NCI-H2107 treated with DMSO at 0.1 percent for 48 hours (cell line): ENCODE measurements at regions not wholly inside any gene's neighbourhood (a gene's known extent, or its start where the extent isn't known, plus 50 kb on each side); places are given as distances from the start of the nearest gene placed in this dataset.
A peak's percentile ranks its signal among the peaks of the same experiment; 100 is the strongest.

Experiments
- DNase-seq: peaks from one replicate; lab custom pipeline; 2025; ENCODE audit not compliant: unreplicated experiment; lab: John Stamatoyannopoulos, UW

DNA sequence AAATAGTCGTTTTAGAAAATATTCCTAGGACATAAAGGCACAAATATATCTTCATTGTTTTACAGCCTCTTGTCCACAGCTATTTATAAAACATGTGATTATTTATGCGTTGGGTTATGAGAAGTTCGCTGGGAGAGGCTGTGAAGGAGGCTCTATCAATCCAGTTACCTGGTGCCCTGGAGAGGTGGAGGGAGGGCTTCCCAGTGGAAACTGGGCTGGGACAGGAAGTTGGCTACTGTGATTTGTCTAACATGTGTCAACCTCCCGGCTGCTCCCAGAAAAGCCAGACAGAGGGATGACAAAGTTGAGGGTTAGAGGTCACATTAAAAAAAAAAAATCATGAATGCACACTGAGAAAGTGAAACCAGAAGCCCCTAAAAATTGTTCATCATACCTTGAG, 346.5 kb downstream of the ZNF536 start:
- DNase-seq: no peak

DNA sequence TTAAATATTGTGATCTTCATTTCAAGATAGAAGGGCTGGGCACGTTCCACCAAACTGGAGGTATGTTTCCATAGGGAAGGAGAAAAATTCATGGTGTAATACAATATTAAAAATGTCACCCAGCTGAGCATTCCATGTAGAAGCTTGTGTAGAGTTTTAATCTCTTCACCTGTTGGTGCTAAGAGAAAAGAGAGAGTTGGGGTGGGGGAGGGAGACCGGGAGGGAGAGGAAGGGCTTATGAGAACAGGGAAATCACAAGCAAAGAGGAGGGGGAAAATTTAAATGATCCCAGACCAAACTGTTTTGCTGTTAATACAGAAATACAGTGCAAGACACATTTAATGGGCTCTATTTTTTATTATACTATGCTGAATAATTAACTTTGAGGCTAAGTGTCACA, 345.8 kb downstream of the ZNF536 start:
- no peak for DNase-seq

DNA sequence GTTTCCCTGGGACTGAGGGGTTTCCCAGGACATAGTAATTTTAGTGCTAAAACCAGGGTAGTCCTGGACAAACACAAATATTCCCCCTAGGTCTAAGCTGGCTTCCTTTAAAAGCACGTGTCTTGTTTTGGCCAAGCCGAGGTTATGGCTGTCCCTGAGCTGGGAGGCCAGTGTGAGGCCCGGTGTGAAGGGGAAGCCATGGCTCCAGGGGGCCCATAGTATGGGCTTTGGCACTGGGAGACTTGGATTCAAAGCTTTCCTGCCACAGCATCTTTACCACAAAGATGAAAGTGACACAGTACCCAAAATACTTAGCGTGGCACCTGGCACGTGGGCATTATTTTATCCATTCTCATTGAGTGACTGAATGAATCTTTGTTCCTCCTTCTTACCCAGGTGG, 345.2 kb downstream of the ZNF536 start:
- DNase-seq: no peak

GRCh38 chr19:30712431-30713337, 340.5 kb downstream of the ZNF536 start:
- no peak for DNase-seq

DNA sequence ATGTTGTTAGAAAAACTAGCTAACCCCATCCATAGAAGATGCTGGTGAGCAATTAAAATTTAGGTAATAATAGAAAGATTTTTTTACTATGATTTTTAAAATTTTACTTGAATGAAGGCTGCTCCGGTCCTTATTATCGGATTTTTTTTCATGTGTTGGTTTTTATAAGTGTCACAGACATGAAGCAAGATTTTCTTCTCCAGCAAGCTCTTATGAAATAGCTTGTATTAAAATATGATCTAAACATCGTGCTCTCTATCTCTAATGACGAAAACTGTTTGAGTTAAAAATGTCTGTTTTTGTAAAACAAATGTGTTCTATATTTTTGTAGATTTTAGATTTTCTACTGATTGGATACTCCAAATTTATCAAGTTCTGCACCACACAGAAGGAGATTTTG, 339.6 kb downstream of the ZNF536 start:
- DNase-seq: no peak

DNA sequence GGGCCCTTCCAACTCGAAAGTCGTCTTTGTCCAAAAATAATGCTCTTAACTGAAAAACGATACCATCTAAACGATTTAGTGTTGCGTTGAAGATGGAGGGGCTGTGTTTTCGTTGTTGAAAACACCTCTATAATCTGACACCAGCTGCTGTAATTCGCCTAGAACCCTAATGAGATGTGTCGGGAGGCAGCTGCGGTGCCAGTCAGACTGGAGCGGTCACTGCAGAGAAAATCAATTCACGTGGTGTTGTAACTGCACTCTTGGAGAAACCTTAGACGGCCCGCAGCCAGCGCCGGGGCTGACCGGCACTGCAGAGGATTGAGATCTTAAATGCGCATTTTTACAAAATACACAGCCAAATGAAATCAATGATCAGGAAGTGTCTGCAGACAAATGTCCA, 339.1 kb downstream of the ZNF536 start:
- DNase-seq: peak; percentile 50

DNA sequence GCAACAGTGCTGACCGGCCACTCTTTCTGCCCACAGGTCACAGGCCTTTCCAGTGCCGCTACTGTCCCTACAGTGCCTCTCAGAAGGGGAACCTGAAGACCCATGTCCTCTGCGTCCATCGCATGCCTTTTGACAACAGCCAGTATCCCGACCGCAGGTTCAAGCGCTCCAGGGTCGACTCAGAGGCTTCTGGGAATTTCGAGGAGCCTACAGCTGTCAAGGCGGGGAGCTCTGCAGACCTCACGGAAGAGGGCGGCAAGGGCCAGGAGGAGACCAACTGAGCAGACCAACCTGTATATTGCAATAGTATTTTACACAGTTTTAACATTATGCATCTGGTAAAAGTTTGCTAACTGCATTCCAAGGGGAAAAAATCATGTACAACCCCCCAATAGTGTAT, 338.5 kb downstream of the ZNF536 start:
- DNase-seq: peak; percentile 24

GRCh38 chr19:30708416-30709178, 336.4 kb downstream of the ZNF536 start:
- no peak for DNase-seq

- DNase-seq: no peak
Observed at GRCh38 chr19:30704771-30705330, 332.7 kb downstream of the ZNF536 start.

DNA sequence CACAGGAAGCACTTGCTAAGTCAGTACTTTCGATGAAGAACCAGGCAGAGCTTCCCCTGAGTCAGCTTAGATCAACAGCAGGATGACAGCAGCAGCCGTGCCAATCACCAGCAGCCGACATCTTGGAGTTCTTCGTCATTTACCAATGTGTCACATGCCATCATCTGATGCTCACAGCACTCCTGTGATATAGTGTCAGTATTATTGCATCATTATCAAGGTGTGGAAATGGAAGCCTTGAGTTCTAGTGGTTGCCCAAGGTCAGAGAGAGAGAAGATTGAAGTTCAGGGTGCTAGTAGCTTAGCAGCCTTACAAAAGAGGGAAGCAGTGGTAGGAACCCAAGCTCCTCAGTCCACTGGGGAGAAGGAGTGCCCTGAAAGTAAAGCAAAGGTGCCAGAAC, 331.5 kb downstream of the ZNF536 start:
- DNase-seq: no peak

- DNase-seq: no peak
Observed at GRCh38 chr19:30701178-30701577, 329.0 kb downstream of the ZNF536 start.

- no peak for DNase-seq
Observed at GRCh38 chr19:30699871-30700280, 327.7 kb downstream of the ZNF536 start.

- DNase-seq: no peak
Observed at GRCh38 chr19:30696514-30696913, 324.3 kb downstream of the ZNF536 start.

DNA sequence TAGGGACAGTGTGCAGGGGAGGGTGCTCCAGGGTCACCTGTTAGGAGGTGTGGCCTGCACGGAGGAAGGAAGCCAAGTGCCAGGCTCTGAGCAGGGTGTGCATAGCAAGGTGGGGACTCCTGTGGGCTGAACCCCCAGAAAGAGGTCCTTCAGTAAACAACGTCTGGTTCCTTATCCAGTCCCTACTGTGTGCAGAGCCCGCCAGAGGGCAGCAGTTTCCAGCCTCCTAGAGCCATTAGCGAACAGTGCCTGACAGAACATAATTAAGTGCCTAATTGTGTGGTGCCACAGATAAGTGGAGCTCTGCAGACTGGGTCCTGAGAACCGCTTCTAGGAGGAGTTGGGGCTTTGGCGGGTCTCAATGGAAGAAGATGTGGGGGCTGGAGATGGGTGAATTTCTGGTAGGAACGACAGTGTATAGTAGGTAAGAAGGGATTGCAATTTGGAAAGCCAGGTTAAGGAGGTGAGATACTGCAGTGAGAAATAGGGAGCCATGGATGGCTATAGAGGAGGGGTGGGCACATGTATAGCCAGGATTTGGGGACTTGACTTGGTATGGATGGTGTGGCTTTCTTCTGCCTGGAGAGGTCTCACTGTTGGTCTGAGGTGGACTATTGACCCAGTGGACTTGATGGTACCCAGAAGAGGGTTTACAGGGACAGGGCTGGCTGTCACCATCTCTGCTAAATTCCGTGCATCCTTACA, 323.1 kb downstream of the ZNF536 start:
- no peak for DNase-seq

DNA sequence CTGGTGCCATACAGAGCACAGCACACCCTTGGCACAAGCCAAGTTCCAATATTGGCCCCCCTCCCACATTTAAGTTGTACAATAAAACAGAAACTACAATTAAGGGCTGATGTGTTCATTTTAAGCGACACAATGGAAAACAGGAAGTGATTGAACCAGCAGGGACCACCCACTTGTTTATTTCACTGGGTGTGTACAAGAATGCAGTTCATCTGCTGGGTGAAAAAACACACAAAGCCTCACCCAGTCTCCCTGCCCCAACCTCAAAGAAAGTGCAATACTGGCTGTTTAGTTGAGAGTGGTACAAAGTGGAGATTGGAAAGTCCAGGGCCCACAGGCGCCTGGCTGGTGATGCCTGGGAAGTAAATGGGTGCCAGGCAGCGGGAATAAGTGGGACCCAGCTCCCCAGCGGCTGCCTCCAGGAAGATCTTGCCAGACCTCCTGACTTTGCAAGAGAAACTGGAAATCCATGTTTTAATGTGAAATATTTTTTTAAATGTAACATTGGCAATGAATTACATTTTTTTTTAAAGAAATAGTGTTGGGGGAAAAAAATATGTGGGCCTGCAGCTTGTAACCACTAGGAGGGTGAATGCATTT, 322.1 kb downstream of the ZNF536 start:
- no peak for DNase-seq

- no peak for DNase-seq
Observed at GRCh38 chr19:30692879-30693503, 320.8 kb downstream of the ZNF536 start.

- DNase-seq: no peak
Observed at GRCh38 chr19:30692181-30692811, 320.1 kb downstream of the ZNF536 start.

GRCh38 chr19:30691819-30692166, 319.6 kb downstream of the ZNF536 start:
- DNase-seq: no peak

- DNase-seq: no peak
Observed at GRCh38 chr19:30690935-30691818, 319.0 kb downstream of the ZNF536 start.
